Spleen (tissue), 11 donors: ENCODE measurements at regions not wholly inside any gene's neighbourhood (a gene's known extent, or its start where the extent isn't known, plus 50 kb on each side); places are given as distances from the start of the nearest gene placed in this dataset.

Source experiments
- DNase-seq: peaks from one replicate; pipeline ENCODE4 v3.0.0-alpha.2; 2020
- H3K27ac ChIP-seq, 8 donors: fragments of 200-600 bp; sonication (generic) in 7 of 8; 1 replicate in 4 of 8; 2 replicates in 4 of 8; pipeline versions ENCODE4 v1.5.0 to v1.8.0; 2016 to 2021; ENCODE audit warnings: inconsistent platforms in 4 of 8, mild to moderate bottlenecking in 4 of 8, moderate library complexity in 1 of 8
- H3K27me3 ChIP-seq, 7 donors: fragments of 200-600 bp; sonication (generic) in 6 of 7; replicated peaks in 1 of 7; 1 replicate in 4 of 7; 2 replicates in 3 of 7; pipeline versions ENCODE4 v1.5.0 to v1.8.0; 2016 to 2021; ENCODE audit warnings: inconsistent platforms in 3 of 7, mild to moderate bottlenecking in 1 of 7
- H3K36me3 ChIP-seq, 6 donors: fragments of 200-600 bp; sonication (generic) in 5 of 6; 1 replicate in 4 of 6; 2 replicates in 2 of 6; pipeline versions ENCODE4 v1.5.0 to v1.8.0; 2016 to 2021; ENCODE audit warnings: inconsistent platforms in 2 of 6
- H3K4me1 ChIP-seq, 6 donors: fragments of 200-600 bp; sonication (generic) in 5 of 6; 1 replicate in 3 of 6; 2 replicates in 3 of 6; pipeline versions ENCODE4 v1.5.0 to v1.8.0; 2016 to 2021; ENCODE audit warnings: inconsistent platforms in 3 of 6
- H3K4me3 ChIP-seq, 8 donors: fragments of 200-600 bp; sonication (generic) in 7 of 8; 1 replicate in 4 of 8; 2 replicates in 4 of 8; pipeline versions ENCODE4 v1.5.0 to v1.8.0; 2016 to 2021; ENCODE audit warnings: inconsistent platforms in 4 of 8, mild to moderate bottlenecking in 4 of 8, moderate library complexity in 2 of 8
- H3K9me3 ChIP-seq, 8 donors: fragments of 200-600 bp; sonication (generic) in 7 of 8; 1 replicate in 4 of 8; 2 replicates in 4 of 8; pipeline versions ENCODE4 v1.5.0 to v1.8.0; 2016 to 2021; ENCODE audit warnings: inconsistent platforms in 4 of 8
- CTCF ChIP-seq, 11 experiments: fragments of 200-600 bp in 7 of 11; fragments of 450-650 bp in 4 of 11; sonication (generic) in 4 of 11; IDR thresholded peaks in 8 of 11; conservative IDR thresholded peaks in 3 of 11; 1 replicate in 7 of 11; 2 replicates in 4 of 11; pipeline versions ENCODE4 v1.4.0 to v1.8.0; 2016 to 2021; ENCODE audit warnings: antibody characterized with exemption in 11 of 11, inconsistent platforms in 4 of 11, mild to moderate bottlenecking in 1 of 11
- POLR2A ChIP-seq, 3 donors: fragments of 450-650 bp; IDR thresholded peaks; one replicate each; pipeline ENCODE4 v1.5.1; 2017; ENCODE audit warnings: antibody characterized with exemption in 3 of 3, mild to moderate bottlenecking in 1 of 3
- POLR2AphosphoS5 ChIP-seq, 3 donors: sonication (generic); formaldehyde crosslinking; IDR thresholded peaks; one replicate each; pipeline ENCODE4 v1.5.1; 2017; ENCODE audit warnings: antibody characterized with exemption in 3 of 3
- WGBS, 5 donors: extraction: QIAGEN DNeasy Blood & Tissue Kit in 3 of 5; methylation state at CpG; one replicate each; pipeline versions ENCODE4 v1.1.5 to v1.1.7; 2013 to 2018; 5-methylcytosine and 5-hydroxymethylcytosine counted together
- intact Hi-C: fragments of 100-400 bp; cut with DNase I; formaldehyde crosslinking; loops from one replicate; pipeline ENCODE4 v1.15.0; 2023; ENCODE audit warnings: low total_unique reads
- donor health status: healthy with polysubstance abuse.
- donor health status: DM: no; HTN: no; CAD: no; lungs with moderate emphysema.
- donor health status: DM: no; HTN: no; CAD: no.
- donor health status: Bipolar disorder and iron deficiency.
- donor health status: healthy.
- donor health status: DM: no; HTN: no; CAD: no.
- donor health status: DM: yes; HTN: yes; CAD: no.

DNA sequence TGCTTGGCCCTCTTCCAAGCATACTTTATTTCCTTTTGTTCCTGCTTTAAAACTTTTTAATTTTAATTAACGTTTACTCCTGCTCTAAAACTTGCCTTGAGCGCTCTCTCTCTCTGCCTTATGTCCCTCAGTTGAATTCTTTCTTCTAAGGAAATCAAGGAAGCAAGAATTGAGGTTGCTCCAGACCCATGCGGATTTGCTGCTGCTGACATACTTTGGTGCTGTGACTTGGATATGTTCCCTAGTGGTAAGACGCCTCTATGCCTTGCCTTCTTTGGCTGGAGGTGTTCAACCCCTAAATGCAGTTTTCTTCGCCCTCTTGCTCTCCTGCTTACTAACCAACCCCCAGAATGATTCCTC, 148.1 kb downstream of the ADSS2 start:
- no peak for DNase-seq
- intact Hi-C loops = no loop called here
- Histone ChIP-seq H3K9me3 (no peaks in the 10 kb centered on the region), H3K27ac (peak overlapping the region in 2 of 8 donors; percentile 11 to 17), H3K4me3 (no peak overlapping the region), H3K27me3 (no peaks in the 10 kb centered on the region), H3K36me3 (no peaks in the 10 kb centered on the region), H3K4me1 (peaks cover 0 to 22% (median 6%) of the 10 kb centered on the region in 6 donors)
- WGBS, 5 donors = 80 to 83% (median 82%) methylated on average over 5 of the region's 5 CpGs
- TF ChIP-seq POLR2A (IDR thresholded peaks at IDR 0.05) (no peak), CTCF (IDR thresholded peaks at IDR 0.05 in 8 of 11, conservative IDR thresholded peaks at IDR 0.05 in 3 of 11) (no peak)

- Histone ChIP-seq H3K4me1 (peaks cover 0 to 16% (median 4%) of the 10 kb centered on the region in 6 donors), H3K27ac (peak overlapping the region in 2 of 8 donors; percentile 11 to 17), H3K36me3 (no peaks in the 10 kb centered on the region), H3K27me3 (no peaks in the 10 kb centered on the region), H3K9me3 (peaks cover 0 to under 1% (median 0%) of the 10 kb centered on the region in 8 donors), H3K4me3 (no peak overlapping the region)
- no peak for TF ChIP-seq POLR2A (IDR thresholded peaks at IDR 0.05)
- TF ChIP-seq POLR2AphosphoS5 (IDR thresholded peaks at IDR 0.05) = no peak
- TF ChIP-seq CTCF (IDR thresholded peaks at IDR 0.05 in 8 of 11, conservative IDR thresholded peaks at IDR 0.05 in 3 of 11) = no peak
- intact Hi-C loops = no loop called here
- WGBS, 5 donors = 77 to 86% (median 85%) methylated on average over 11 of the region's 11 CpGs
- DNase-seq = no peak
Observed at GRCh38 chr1:244304156-244304555, 147.6 kb downstream of the ADSS2 start.

DNA sequence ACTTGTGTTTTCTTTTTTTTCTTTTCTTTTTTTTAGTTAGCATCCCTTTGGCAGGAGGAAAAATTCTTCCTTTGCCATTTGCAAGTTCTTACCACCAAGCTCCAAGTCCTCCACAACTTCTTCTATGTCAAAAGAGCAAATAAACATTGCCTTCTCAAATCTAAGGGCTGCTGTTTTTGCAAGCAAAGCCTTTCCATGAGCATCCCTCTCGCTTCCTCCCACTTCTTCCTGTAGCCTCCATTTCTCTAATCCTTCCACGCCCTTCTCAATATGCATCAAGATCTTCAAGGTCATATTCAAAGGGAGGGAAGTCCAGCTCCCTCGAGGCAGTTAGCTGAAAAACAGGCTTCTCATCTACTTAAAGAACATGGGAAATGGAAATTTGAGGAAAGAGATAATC, 147.1 kb downstream of the ADSS2 start:
- WGBS, 5 donors = 61 to 89% (median 63%) methylated on average over 3 of the region's 3 CpGs
- intact Hi-C loops = no loop called here
- no peak overlapping the region for H3K4me3 ChIP-seq
- H3K36me3 ChIP-seq = no peaks in the 10 kb centered on the region
- TF ChIP-seq POLR2A (IDR thresholded peaks at IDR 0.05) = no peak
- no peak for TF ChIP-seq POLR2AphosphoS5 (IDR thresholded peaks at IDR 0.05)
- no peak for TF ChIP-seq CTCF (IDR thresholded peaks at IDR 0.05 in 8 of 11, conservative IDR thresholded peaks at IDR 0.05 in 3 of 11)
- H3K27ac ChIP-seq = no peak overlapping the region
- DNase-seq = no peak
- no peaks in the 10 kb centered on the region for H3K27me3 ChIP-seq
- H3K9me3 ChIP-seq = peaks cover 0 to 5% (median 0%) of the 10 kb centered on the region in 8 donors
- H3K4me1 ChIP-seq = peaks cover 0 to 12% (median under 1%) of the 10 kb centered on the region in 6 donors

- TF ChIP-seq POLR2AphosphoS5 (IDR thresholded peaks at IDR 0.05) (no peak), CTCF (IDR thresholded peaks at IDR 0.05 in 8 of 11, conservative IDR thresholded peaks at IDR 0.05 in 3 of 11) (no peak), POLR2A (IDR thresholded peaks at IDR 0.05) (no peak)
- 77 to 96% (median 82%) methylated on average over 4 of the region's 4 CpGs for WGBS, 5 donors
- intact Hi-C loops = no loop called here
- Histone ChIP-seq H3K9me3 (peaks cover 0 to 5% (median 0%) of the 10 kb centered on the region in 8 donors), H3K4me1 (peaks cover 0 to under 1% (median 0%) of the 10 kb centered on the region in 6 donors), H3K27ac (no peak overlapping the region), H3K36me3 (no peaks in the 10 kb centered on the region), H3K4me3 (no peak overlapping the region), H3K27me3 (no peaks in the 10 kb centered on the region)
- DNase-seq = no peak
Observed at GRCh38 chr1:244305776-244306341, 145.8 kb downstream of the ADSS2 start.
